Dermis blood vessel endothelial cell (primary cell): ENCODE measurements at regions not wholly inside any gene's neighbourhood (a gene's known extent, or its start where the extent isn't known, plus 50 kb on each side); places are given as distances from the start of the nearest gene placed in this dataset.

Source experiments
- DNase-seq: peaks from one replicate; pipeline ENCODE4 v3.0.0; 2010

DNA sequence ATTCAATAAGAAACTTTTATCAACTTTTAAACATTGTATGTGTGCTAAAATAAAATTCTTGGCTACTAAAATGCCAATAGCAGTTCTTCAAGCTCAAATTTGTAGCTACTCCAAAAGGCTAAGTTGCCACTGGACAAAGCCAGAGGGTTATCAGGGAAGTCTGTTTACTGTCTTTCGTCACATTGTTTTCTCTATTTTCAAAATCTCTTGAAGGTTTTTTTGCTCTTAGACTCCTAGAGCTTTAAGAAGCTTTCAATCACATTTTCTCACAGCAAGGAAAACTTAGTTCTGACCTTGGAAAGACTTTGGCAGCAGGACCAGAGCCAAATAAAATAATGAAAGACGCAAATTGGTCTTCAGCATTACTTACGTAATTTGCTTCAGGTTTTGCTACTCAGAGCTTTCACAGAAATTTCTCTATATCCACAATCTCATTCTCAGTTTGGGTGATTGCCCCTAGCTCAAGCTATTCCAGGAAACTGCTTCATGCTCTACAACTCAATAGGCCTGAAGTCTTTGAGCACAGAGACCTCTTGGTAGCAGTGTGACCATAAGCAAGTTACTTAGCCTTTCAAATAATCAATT, 257.7 kb downstream of the GABRG2 start:
- DNase-seq, result no peak

DNA sequence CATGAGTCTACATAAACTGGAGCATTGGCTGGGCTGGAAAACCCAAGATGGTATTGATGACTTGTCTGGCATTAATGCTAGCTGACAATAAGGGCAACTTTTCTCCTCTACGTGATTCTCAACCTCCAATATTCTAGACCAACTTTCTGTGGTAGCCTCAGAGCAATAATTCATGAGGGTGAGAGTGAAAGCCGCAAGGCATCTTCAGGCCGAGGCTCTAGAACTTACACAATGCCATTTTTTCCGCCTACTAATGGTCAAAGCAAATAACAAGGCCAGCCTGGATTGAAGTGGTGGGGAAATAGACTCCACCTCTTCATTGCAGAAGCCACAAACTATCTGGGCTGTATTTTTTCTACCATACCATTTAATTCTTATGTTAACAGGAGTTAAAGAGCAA, 267.4 kb downstream of the GABRG2 start:
- no peak for DNase-seq

DNA sequence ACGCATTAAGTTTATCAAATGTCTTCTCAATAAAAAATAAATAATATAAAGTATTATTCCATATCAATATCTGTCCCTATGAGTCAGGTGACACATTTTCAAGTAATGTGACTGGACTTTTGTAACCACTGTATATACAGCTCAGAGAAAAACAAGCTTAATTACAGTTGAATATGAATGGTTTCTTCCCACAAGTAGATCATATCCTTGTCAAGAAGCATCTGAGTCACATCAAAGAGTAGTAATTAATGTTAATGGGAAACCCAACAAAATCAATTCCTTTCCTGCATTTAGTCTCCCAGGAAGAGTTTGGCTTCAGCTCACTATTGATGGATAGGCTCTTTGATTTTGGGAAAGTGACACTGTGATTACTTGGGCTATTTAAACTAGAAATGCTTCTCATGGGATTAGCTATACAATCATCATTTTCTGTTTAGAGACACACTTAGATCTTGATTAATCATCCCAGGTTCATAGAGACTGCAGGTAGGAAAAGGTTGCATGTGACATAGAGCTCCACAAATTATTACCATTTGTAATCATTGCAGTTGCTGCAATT, 292.9 kb downstream of the GABRG2 start:
- DNase-seq, result no peak

DNA sequence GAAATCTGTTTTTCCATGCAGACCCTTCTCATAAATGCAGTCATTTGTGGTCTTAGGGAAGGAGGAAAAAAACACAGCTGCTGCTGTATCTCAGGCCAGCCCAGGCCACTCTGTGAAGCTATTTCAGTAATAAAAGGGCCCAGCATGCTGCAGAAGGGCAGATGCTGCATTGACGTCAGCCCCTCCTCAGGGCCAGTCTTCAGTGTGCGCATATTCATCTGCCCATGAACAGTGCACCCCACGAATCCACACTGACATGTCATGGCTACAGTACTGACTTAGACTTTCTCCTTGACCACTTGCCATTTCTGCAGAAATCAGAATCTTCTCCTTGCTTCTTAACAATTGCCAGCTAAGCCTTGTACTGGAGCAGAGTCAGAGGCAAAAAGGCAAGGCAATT, 304.7 kb downstream of the GABRG2 start:
- DNase-seq, result no peak

DNA sequence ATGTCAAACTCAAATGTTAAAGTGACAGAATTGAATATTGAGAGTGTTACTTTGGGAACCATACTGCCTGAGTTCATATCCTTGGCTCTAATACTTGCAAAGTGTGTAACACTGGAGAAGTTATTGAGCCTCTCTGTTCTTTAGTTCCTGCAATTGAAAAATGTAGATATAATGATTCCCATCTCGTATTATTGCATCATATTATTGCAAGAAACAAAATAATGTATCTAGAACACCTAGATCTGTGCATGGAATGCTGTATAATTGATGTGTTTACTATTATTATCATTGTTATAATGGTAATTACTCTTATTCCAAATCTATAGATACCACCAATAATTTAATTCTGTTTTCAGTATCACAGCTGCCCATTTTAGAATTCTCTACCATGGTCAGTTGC, 310.3 kb downstream of the GABRG2 start:
- DNase-seq, result no peak

DNA sequence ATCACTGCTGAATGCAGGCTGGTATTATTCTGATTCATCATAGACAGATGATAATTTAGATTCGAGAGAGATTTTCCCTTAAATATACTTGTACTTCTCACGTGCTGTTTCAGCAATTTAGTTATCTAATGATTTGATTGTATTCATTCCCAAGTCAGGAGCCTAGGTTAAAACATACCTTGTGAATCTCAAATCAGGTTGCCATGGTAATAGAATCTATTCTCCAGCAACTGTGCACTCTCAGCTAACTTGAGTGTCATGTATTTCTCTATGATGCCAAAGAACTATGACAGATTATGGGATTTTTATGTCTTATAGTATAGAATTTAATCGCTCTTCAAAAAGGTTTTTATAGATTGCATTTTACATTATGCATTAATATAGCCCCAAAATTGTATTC, 315.3 kb downstream of the GABRG2 start:
- DNase-seq, result no peak

DNA sequence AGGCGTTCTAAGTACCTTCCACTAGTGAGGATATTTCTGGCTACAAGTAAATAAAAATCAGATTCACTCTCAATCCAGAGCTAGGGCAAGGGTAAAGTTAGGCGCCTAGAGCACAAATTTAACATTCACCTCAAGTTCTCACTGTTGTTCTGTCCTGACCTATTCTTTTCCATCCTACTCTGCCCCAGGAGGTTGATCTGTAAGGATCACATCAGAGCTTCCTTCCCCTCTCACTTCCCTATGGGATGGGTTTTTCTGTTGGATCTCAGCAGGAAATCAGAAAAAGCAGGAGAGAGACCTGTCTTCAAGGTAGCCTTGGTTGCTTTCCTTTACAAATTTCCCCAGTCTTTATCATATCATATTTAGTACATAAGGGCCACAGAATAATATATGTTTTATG, 316.7 kb downstream of the GABRG2 start:
- DNase-seq, result no peak

DNA sequence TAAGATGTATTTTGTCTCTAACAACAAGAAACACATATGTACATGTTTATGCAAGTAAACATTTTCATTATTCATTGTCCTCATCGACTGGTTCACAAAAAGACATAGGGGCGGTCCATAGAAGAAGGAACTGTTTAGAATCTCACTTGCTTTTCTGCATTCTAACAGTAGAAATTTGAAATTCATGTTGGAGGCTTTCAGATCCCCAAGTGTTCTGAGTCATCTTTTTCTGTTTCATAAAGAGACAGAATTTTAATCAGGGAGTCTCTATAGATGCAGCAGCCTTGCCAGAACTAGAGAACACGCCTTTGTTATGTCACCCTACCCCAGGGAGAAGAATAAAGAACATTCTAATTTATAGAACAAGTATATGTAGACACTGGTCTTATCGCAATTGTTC, 324.3 kb downstream of the GABRG2 start:
- DNase-seq, result no peak

DNA sequence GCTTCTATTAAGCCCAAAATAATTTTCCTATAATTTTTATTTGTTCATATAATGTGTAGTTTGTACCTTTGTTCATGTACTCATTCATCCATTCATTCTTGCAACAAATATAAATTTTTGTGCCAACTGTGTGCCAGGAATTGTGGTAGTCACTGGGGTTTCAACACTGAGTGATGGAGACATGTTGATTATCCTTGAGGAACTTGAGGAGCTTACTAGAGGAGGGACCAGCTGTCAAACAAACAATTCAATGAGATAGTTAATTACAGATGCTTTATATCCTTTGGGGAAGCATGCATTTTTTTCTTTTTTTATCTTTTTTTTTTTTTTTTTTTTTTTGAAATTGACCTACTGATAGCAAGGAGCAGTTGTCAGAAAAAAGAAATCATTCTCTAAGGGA, 324.8 kb downstream of the GABRG2 start:
- DNase-seq, result no peak

DNA sequence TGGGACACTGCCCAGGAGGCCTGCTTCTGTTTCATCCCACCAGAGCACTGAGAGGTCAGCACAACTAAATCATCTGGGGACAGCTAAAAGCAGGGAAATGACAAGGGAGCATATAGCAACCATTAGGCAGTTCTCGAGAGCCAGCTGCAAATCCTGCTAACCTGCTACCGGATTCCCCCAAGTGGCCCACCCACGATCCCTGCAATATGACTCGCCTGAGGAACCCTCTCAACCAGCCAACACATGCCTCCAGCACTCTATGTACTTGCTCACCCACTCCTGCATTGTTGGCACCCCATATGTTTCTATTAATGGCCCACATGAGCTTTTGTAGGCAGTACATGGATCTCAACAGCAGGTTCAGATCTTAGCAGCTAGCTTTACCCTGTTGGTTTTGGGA, 326.0 kb downstream of the GABRG2 start:
- DNase-seq, result no peak

DNA sequence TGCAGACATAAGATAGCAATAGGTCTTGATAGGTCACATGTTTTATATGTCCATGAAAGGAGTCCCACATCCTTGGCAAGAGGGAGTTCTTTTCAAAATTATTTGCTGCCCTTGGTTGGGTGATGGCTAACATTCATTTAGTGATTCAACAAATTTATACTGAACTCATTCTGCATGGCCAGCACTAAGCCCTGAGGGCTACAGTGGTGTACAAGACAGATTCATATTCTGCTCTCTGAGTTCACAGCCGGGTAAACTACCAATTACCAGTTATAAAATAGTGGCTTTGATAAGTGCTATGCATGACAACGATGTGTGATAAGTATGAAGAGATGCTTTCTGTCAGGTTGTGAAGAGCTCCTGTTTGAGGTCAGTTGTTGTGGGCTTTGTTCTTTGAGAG, 340.0 kb downstream of the GABRG2 start:
- DNase-seq, result no peak

DNA sequence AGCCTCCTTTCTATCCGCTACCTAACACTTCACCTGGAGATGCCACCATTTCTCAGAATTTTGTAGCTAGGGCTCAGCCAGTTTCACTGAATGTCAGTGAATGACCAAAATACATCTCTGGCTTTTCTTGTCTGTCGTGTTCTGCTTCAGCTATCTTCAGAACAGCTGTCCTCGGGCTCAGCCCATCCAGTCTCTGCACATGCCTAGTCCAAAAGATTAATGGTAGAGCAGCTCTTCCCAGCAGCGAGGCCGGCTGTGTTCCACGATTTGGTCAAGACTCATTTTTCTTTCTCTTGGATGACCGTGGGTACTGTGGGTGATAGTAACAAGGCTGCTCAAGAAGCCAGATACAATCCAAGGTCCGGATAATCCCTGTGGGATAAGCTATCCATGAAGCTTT, 342.8 kb downstream of the GABRG2 start:
- DNase-seq, result no peak

DNA sequence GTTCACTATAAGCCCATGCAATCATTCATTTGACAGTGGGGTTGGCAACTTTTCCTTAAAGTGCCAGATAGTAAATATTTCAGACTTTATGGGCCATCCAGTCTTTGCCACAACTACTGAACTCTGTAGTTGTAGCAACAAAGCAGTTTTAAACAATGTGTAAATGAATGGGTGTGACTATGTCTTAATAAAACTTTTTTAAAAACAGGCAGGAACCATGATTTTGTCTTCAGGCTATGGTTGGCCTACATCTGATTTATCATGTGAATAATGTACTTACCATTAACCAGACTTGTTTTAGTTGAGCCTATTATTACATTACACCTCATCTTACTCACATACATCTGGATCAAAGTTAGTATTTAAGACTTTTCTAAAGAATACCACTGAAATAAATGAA, 361.6 kb downstream of the GABRG2 start:
- DNase-seq, result no peak

DNA sequence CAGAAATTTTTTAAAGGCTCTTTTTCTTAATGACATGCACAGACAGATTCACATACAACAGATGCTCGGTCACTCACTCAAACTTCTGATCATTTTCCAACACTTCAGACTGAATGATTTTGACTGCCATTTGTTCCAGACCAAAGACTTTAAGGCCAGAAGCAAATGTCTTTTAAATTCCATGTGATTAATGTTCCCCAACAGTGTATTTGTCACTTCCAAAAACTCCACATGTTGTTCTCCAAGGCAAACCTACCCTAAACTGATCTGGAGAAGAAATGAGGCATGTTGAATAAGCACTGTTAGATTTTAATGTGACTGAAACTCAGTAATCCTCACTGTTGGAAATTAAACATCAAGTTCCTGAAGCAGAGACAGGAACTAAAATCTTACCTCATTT, 366.7 kb downstream of the GABRG2 start:
- no peak for DNase-seq

DNA sequence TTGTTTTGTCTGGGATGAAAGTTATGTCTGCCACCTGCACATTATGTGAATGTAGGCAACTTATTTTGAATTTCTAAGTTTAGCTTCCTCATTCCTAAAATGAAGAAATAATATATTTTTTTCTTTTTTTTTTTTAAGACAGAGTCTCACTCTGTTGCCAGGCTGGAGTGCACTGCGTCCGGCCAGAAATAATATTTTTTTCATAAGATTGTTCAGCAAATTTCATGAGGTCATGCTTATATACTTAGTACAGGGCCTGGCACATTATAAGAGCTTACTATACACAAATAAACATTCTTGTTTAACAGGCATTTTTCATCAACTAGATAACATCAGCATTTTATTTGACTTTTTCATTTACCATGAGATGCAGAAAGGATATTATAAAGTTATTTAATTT, 368.5 kb downstream of the GABRG2 start:
- no peak for DNase-seq

DNA sequence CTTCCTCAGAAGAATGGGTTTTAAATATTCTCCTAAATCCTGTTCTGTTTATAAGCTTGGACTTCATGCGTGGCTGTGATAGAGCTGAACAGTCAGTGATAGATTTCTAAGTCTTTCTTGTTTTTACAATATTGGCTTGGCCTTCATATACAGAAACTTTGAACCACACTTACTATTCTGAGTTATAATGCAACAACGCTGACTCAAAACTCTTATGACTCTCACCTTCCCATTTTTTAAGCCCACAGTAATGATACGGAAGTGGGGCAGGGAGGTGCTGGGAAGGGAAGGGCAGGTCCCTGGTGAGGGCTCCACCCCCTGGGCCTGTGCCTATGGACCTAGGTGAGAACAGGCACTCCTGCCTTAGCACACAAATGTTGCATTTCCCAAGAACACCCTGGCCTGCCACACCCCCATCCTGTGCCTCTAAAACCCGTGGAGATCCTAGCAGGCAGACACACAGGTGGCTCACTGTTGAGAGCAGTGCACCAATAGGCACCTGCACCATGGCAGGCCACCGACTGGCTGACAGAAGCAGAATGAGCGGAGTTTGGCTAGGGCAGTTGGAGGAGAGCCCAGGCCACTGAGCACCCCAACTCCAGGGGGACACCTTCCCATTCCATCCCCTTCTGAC, 376.7 kb downstream of the GABRG2 start:
- no peak for DNase-seq

DNA sequence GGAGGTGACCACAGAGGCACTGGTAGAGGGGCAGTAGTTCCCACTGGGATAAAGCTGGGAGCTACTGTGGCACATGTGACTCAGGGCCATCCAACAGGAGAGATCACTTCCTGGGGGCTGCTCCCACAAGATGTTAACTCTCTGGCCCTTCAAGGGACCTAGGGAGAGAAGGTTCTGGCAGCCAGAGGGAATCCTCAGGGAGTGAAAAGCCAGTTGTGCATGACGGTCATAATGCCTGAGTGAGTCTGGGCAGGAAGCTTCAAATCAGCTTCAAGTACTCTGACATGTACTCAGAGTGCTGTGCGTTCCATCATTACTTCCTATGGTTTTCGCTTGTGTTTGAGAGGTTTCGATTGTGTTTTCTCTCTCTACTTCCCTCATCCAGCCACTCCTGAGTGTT, 388.5 kb downstream of the GABRG2 start:
- no peak for DNase-seq

DNA sequence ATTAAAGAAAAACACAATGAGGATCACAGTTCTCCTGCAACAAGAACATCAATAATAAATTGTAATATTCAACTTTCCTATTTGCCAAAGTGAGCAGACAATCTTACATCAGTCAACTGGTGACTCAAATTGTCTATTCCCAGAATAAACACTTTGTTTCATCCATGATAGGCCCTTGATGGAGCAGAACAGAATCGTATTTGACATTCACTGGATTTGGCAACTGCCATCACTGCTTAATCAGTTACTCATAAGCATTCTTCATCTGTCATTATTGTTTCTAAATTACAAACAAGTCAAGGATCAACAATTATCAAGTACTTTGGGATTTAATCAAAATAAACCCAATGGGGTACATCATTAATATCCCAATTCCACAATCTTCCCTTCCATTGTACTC, 398.4 kb downstream of the GABRG2 start:
- no peak for DNase-seq

DNA sequence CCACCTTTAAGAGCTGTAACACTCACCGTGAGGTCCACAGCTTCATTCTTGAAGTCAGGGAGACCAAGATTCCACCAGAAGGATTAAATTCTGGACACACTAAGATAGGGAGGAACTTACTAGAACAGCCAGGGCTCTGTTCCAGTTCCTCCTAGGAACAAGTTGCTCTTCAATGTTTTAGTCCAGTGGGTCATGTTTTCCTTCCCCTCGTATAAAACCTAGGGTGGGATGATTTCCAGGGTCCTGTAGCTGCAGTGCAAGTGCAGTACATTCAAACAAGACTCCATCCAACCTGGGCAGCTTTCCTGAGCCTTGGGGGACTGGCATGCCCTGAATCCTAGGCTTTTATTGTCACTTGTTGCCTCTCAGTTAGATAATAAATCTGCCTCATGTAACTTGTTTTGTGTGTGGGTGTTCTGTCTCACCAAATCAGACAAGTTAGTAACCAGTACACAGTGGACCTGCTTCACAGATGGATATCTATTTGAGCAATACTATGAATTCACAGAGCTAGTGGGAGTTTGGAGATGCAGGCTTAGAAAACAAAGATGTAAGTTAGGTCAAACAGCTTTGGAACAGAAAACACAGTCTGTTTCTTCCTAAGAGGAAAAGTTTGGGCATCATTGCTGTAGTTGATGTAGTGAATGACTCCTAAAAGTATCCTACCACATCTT, 405.6 kb downstream of the GABRG2 start:
- DNase-seq, result no peak

DNA sequence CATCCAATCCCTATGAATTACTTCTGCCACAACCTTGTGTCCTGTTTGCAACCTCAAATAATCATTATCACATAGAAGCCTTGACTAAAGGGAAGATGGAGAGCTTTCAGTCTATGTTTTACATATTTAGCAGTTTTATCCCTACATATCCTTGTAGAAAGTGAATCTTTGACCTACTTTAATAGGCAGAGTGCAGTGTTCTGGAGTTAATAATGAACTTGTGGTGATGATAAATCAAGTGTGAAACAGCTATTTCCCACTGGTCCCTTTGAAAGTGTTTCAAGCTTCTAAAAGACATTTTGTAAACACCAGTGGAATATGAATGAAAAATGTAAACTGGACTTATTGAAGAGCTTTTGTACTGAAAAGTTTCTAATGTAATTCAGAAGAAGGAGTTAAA, 406.7 kb downstream of the GABRG2 start:
- no peak for DNase-seq

DNA sequence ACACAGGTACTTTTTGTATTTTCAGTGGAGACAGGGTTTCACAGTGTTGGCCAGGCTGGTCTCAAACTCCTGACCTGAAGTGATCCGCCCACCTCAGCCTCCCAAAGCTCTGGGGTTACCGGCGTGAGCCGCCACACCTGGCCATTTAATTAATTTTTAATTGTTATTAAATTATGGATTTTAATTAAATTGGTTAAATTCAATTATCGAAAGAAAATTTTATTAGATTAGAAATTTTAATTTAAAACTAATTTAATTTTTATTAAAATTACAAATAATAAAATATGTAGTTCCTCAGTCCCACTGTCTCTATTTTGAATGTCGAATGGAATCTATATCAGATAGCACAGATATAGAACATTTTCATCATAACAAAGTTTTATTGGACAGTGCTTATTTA, 416.5 kb downstream of the GABRG2 start:
- DNase-seq, result no peak

DNA sequence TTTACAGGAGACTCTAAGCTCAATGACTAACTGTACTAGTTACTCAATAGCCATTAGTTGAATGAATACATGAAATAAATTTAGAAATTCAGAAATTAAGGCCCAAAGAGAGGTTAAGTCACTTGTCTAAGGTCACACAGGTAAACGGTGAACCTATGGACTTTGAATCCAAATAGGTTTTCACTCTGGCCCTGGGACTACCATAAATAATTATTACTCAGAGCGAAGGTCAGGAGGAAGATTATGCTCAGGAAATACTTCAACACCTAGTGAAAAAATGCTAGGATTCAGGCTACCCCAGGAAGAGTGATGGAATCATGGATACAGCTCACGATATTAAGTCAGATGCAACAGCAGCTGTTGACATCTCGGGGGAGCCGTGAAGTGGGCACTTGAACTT, 417.4 kb downstream of the GABRG2 start:
- no peak for DNase-seq

DNA sequence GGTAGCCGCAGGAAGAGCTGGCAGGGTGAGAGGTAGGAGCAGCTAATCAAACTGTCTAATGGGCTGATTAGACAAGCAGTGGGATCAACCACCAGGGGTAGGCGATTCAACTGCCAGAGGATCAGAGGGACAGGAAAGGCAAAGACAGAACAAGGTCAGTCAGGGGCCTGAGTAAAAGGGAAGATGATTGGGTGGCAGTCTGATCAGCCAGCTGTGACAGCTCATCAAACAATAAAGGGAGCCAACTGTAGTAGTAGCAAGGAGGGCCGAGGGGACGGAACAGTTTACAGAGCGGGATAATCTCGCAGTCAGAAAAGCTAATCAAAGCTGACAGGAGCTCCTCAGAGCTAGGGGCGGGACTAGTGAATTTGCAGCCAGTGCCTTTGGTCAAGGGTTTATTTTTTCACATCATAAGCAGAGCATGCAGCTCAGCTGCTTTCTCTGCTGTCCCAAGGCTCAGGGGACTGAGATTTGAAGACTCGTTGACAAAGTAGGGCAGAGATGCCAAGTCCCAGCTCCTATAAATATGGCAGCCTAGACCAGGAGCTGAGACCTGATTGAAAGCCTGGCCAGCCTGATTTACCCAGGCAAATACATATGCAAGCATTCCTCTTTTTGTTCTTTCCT, 418.2 kb downstream of the GABRG2 start:
- no peak for DNase-seq
